Keratinocyte (primary cell): ENCODE measurements at regions not wholly inside any gene's neighbourhood (a gene's known extent, or its start where the extent isn't known, plus 50 kb on each side); places are given as distances from the start of the nearest gene placed in this dataset.

Experiments used
- CTCF ChIP-seq, 3 experiments: IDR thresholded peaks in 1 of 3; conservative IDR thresholded peaks in 1 of 3; optimal IDR thresholded peaks in 1 of 3; 2 replicates in 2 of 3; 3 replicates in 1 of 3; pipeline versions ENCODE3 to v1.5.1; 2011; ENCODE audit warnings: low read length in 3 of 3, mild to moderate bottlenecking in 3 of 3, moderate library complexity in 2 of 3, control low read depth in 1 of 3, inconsistent platforms in 1 of 3; ENCODE audit not compliant: insufficient read depth in 2 of 3; ENCODE audit errors: extremely low read depth in 1 of 3
- EZH2 ChIP-seq: IDR thresholded peaks from one replicate; pipeline ENCODE4 v1.6.1; 2012; ENCODE audit warnings: inconsistent platforms, mild to moderate bottlenecking, low read length, moderate library complexity

- no peak for TF ChIP-seq CTCF (optimal IDR thresholded peaks at IDR 0.05 in 1 of 3, IDR thresholded peaks at IDR 0.05 in 1 of 3, conservative IDR thresholded peaks at IDR 0.05 in 1 of 3; ENCODE audit: extremely low read depth in 1 of 3, insufficient read depth in 2 of 3, low read length in 3 of 3)
- TF ChIP-seq EZH2 = no peak
Observed at GRCh38 chr7:11931307-11931706, 99.3 kb upstream of the THSD7A start.
